ENCODE measurements at regions not wholly inside any gene's neighbourhood (a gene's known extent, or its start where the extent isn't known, plus 50 kb on each side); places are given as distances from the start of the nearest gene placed in this dataset.

- 0 out of 7 replicates have a peak overlapping the region, but pooled peaks of 1 of the 3 experiments have one; percentile 27 for H3K27ac Mint-ChIP-seq
- Histone ChIP-seq H3K14ac (ENCODE audit: insufficient read depth, low read length) (no peak overlapping the region), H2BK12ac (ENCODE audit: insufficient read length, low read depth, low read length) (no peak overlapping the region), H2BK15ac (ENCODE audit: low read depth, low read length) (no peak overlapping the region), H3K9me3 (ENCODE audit: control insufficient read depth, low read depth, low read length) (no peaks in the 10 kb centered on the region), H3K18ac (ENCODE audit: insufficient read length, low read depth, low read length) (no peak overlapping the region), H3K23me2 (ENCODE audit: insufficient read length, low read depth, low read length, poor library complexity, severe bottlenecking) (no peaks in the 10 kb centered on the region), H2BK5ac (ENCODE audit: insufficient read length, low read length) (no peak overlapping the region), H3K4me1 (ENCODE audit: insufficient read depth, low read length) (peaks cover 3% of the 10 kb centered on the region), H4K8ac (replicated peaks; ENCODE audit: insufficient read length, low read depth, low read length) (no peak overlapping the region), H2AK5ac (ENCODE audit: insufficient read length, low read length) (no peak overlapping the region), H4K20me1 (ENCODE audit: control insufficient read depth, insufficient read depth, insufficient read length) (no peaks in the 10 kb centered on the region), H4K5ac (ENCODE audit: insufficient read length, low read depth, low read length) (no peak overlapping the region), H2BK120ac (ENCODE audit: low read depth, low read length, poor library complexity, severe bottlenecking) (no peak overlapping the region), H3K27me3 (ENCODE audit: insufficient read depth, low read length) (no peaks in the 10 kb centered on the region), H3K4me2 (ENCODE audit: insufficient read depth, insufficient read length, low read length) (no peak overlapping the region), H3K79me2 (ENCODE audit: insufficient read depth, low read length) (no peaks in the 10 kb centered on the region), H2AFZ (ENCODE audit: low read length) (no peak overlapping the region), H4K91ac (ENCODE audit: insufficient read length, low read depth, low read length) (no peak overlapping the region), H3K56ac (ENCODE audit: insufficient read length, low read depth, low read length) (no peak overlapping the region), H3K4ac (ENCODE audit: low read depth, low read length) (no peak overlapping the region), H3K9ac (ENCODE audit: extremely low read depth, insufficient read length, low read length) (no peak overlapping the region), H3T11ph (ENCODE audit: low read length) (no peak overlapping the region), H3K23ac (ENCODE audit: insufficient read length, low read depth, low read length) (no peak overlapping the region), H2BK20ac (ENCODE audit: low read depth, low read length, poor library complexity, severe bottlenecking) (no peak overlapping the region), H3K27ac (ENCODE audit: insufficient read length, low read depth, low read length) (no peak overlapping the region), H3K79me1 (ENCODE audit: insufficient read depth, low read depth, low read length, poor library complexity, severe bottlenecking) (no peaks in the 10 kb centered on the region)
- H3K4me1 Mint-ChIP-seq = peaks cover 8 to 12% of the 10 kb centered on the region in 2 experiments
- TF ChIP-seq CTCF (conservative IDR thresholded peaks at IDR 0.05) = no peak
- WGBS (ENCODE audit: extremely low coverage, insufficient read length, low lambda C conversion rate) = no CpG with 5 or more reads among the region's 2 CpGs
- DNase-seq = no peak
- H3K27me3 Mint-ChIP-seq (ENCODE audit: low read depth) = no peaks in the 10 kb centered on the region
- H3K4me3 Mint-ChIP-seq = no peak overlapping the region
- H3K36me3 Mint-ChIP-seq (ENCODE audit: insufficient read depth in 1 of 3, low read depth in 3 of 3) = no peaks in the 10 kb centered on the region; a peak in 1 of 7 replicates
- no peaks in the 10 kb centered on the region for H3K9me3 Mint-ChIP-seq
Measured at GRCh38 chr14:36229262-36229661, 52.7 kb upstream of the PTCSC3 start.

All from H9 (cell line).